OCI-LY1 (cell line): ENCODE measurements at regions not wholly inside any gene's neighbourhood (a gene's known extent, or its start where the extent isn't known, plus 50 kb on each side); places are given as distances from the start of the nearest gene placed in this dataset.
"Not testable (repeated sequence)": the region's sequence is repeated elsewhere in the genome, so short reads cannot be mapped to it uniquely, and the experiment has no call there.

Experiments used
- H2AFZ ChIP-seq: fragments of 200-600 bp; sonication (generic), shearing (Covaris generic); 2 replicates; pipeline ENCODE4 v1.6.0; 2014; ENCODE audit warnings: antibody characterized with exemption, mild to moderate bottlenecking, low read length
- H3F3A ChIP-seq: fragments of 200-600 bp; sonication (generic), shearing (Covaris generic); 2 replicates; pipeline ENCODE4 v1.6.0; 2014; ENCODE audit warnings: mild to moderate bottlenecking, antibody characterized with exemption, low read length, moderate library complexity; ENCODE audit not compliant: insufficient read depth
- H3K27ac ChIP-seq: fragments of 200-600 bp; sonication (generic); 2 replicates; pipeline ENCODE4 v1.5.1; 2014; ENCODE audit warnings: low read length, mixed run types, mild to moderate bottlenecking, low read depth; ENCODE audit not compliant: poor library complexity, severe bottlenecking
- H3K27me3 ChIP-seq: fragments of 200-600 bp; sonication (generic); 2 replicates; pipeline ENCODE4 v1.6.0; 2014; ENCODE audit warnings: antibody characterized with exemption, mild to moderate bottlenecking, low read length, moderate library complexity; ENCODE audit not compliant: insufficient read depth
- H3K36me3 ChIP-seq: fragments of 200-600 bp; sonication (generic); 2 replicates; pipeline ENCODE4 v1.6.1; 2014; ENCODE audit warnings: mild to moderate bottlenecking, antibody characterized with exemption, low read length, moderate library complexity, mixed read lengths; ENCODE audit not compliant: insufficient read depth
- H3K4me1 ChIP-seq: fragments of 200-600 bp; sonication (generic); 2 replicates; pipeline ENCODE4 v1.5.1; 2014; ENCODE audit warnings: mild to moderate bottlenecking, low read length, moderate library complexity; ENCODE audit not compliant: insufficient read depth, severe bottlenecking
- H3K4me2 ChIP-seq: fragments of 200-600 bp; sonication (generic), shearing (Covaris generic); 2 replicates; pipeline ENCODE4 v1.6.1; 2014; ENCODE audit warnings: low read length
- H3K4me3 ChIP-seq: fragments of 200-600 bp; sonication (generic); 2 replicates; pipeline ENCODE4 v1.5.1; 2014; ENCODE audit warnings: low read length, low read depth, mild to moderate bottlenecking, mixed read lengths; ENCODE audit not compliant: poor library complexity, severe bottlenecking
- H3K79me2 ChIP-seq: fragments of 200-600 bp; shearing (Covaris generic); 2 replicates; pipeline ENCODE4 v1.6.1; 2016; ENCODE audit warnings: mixed run types, low read length, mixed read lengths; ENCODE audit not compliant: insufficient read depth
- H3K9ac ChIP-seq: fragments of 200-600 bp; sonication (generic), shearing (Covaris generic); 2 replicates; pipeline ENCODE4 v1.6.1; 2014; ENCODE audit warnings: mild to moderate bottlenecking, low read length, mixed read lengths
- H3K9me2 ChIP-seq: fragments of 200-600 bp; sonication (generic), shearing (Covaris generic); 2 replicates; pipeline ENCODE4 v1.6.1; 2014; ENCODE audit warnings: low read depth, mild to moderate bottlenecking, low read length, mixed read lengths
- H3K9me3 ChIP-seq: fragments of 200-600 bp; shearing (Covaris generic); 2 replicates; pipeline ENCODE4 v1.6.1; 2014; ENCODE audit warnings: low read length, mixed read lengths
- H4K20me1 ChIP-seq: fragments of 200-600 bp; sonication (generic), shearing (Covaris generic); 2 replicates; pipeline ENCODE4 v1.6.0; 2016; ENCODE audit warnings: mild to moderate bottlenecking, low read length; ENCODE audit not compliant: insufficient read depth
- EZH2 ChIP-seq: fragments of 200-600 bp; sonication (generic), shearing (Covaris generic); IDR thresholded peaks from 2 replicates; pipeline ENCODE4 v1.8.0; 2017; ENCODE audit warnings: borderline replicate concordance, mixed run types, mild to moderate bottlenecking, antibody characterized with exemption, low read length, moderate library complexity, mixed read lengths
- TF ChIP-seq, protein P1 (sequence below): fragments of 200-600 bp; sonication (generic), shearing (Covaris generic); IDR thresholded peaks from 2 replicates; pipeline ENCODE4 v1.5.1; 2017; ENCODE audit warnings: mild to moderate bottlenecking, antibody characterized with exemption, low read length, moderate library complexity, mixed read lengths

DNA sequence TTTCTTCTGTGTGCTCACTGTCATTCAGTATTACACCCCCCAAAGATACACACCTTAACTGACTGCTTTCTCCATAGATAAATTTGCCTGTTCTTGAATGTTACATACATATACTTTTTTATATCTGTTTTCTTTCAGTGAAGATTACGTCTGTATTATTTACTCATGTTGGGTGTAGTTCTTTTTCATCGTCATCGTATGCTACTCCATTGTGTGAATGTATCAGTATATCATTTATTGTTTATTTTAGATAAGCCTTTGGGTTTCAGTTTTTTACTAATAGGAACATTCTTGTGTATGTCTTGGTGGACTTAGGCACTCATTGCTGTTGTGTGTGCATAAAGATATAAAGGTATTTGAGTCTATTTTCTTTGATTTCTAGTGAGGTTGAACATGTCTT, 64.4 kb downstream of the SEPTIN7 start:
- H3K9ac ChIP-seq: no peak overlapping the region
- no peak overlapping the region for H3K4me3 ChIP-seq
- TF ChIP-seq, protein P1, sequence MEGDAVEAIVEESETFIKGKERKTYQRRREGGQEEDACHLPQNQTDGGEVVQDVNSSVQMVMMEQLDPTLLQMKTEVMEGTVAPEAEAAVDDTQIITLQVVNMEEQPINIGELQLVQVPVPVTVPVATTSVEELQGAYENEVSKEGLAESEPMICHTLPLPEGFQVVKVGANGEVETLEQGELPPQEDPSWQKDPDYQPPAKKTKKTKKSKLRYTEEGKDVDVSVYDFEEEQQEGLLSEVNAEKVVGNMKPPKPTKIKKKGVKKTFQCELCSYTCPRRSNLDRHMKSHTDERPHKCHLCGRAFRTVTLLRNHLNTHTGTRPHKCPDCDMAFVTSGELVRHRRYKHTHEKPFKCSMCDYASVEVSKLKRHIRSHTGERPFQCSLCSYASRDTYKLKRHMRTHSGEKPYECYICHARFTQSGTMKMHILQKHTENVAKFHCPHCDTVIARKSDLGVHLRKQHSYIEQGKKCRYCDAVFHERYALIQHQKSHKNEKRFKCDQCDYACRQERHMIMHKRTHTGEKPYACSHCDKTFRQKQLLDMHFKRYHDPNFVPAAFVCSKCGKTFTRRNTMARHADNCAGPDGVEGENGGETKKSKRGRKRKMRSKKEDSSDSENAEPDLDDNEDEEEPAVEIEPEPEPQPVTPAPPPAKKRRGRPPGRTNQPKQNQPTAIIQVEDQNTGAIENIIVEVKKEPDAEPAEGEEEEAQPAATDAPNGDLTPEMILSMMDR: no peak
- TF ChIP-seq EZH2: no peak
- no peak overlapping the region for H3K27ac ChIP-seq
- no peak overlapping the region for H3K4me2 ChIP-seq
- H3K4me1 ChIP-seq: no peaks in the 10 kb centered on the region
- H3F3A ChIP-seq: no peaks in the 10 kb centered on the region
- H3K27me3 ChIP-seq: no peaks in the 10 kb centered on the region
- H3K9me3 ChIP-seq: no peaks in the 10 kb centered on the region
- no peak overlapping the region for H2AFZ ChIP-seq
- no peaks in the 10 kb centered on the region for H3K9me2 ChIP-seq
- H4K20me1 ChIP-seq: peaks cover 2% of the 10 kb centered on the region; the same call in 1 of the 2 replicates
- peaks cover 40% of the 10 kb centered on the region for H3K79me2 ChIP-seq
- H3K36me3 ChIP-seq: peaks cover 67% of the 10 kb centered on the region

- TF ChIP-seq EZH2: no peak
- TF ChIP-seq, protein P1: no peak
- no peak overlapping the region for H3K4me3 ChIP-seq
- H3K9me2 ChIP-seq: no peaks in the 10 kb centered on the region
- H3K4me2 ChIP-seq: no peak overlapping the region
- H3K27ac ChIP-seq: no peak overlapping the region
- H3K79me2 ChIP-seq: peaks cover 37% of the 10 kb centered on the region
- peaks cover 73% of the 10 kb centered on the region for H3K36me3 ChIP-seq
- no peak overlapping the region for H3K9ac ChIP-seq
- no peaks in the 10 kb centered on the region for H3K9me3 ChIP-seq
- no peak overlapping the region for H2AFZ ChIP-seq
- no peaks in the 10 kb centered on the region for H3F3A ChIP-seq
- H4K20me1 ChIP-seq: peaks cover under 1% of the 10 kb centered on the region; the same call in 1 of the 2 replicates
- no peaks in the 10 kb centered on the region for H3K4me1 ChIP-seq
- H3K27me3 ChIP-seq: no peaks in the 10 kb centered on the region
Measured at GRCh38 chr7:35866186-35866585, 65.3 kb downstream of the SEPTIN7 start.

DNA sequence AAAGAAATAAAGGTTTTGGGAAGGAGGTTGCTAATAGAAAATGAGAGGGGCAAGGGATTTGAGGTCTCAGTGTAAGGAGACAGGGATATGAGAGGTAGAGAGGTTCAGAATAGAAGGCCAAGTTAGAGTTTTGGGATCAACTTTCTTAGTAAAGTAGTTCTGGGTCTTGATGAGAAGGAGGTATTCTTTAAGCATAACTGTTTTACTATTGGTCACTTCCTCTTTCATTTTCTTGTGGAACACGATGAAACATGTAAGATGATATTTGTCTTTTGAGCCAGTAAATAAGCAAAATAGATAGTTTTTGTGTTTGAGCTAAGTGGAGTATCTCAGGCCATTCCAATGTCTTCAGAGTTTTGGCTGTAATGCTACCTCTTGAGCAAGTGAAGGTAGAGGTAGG, 68.3 kb downstream of the SEPTIN7 start:
- not testable (repeated sequence) for H2AFZ ChIP-seq, H3K27ac ChIP-seq
- peaks cover 15% of the 10 kb centered on the region; the same call in 1 of the 2 replicates for H3K79me2 ChIP-seq

GRCh38 chr7:35869810-35870209, 69.0 kb downstream of the SEPTIN7 start:
- no peak overlapping the region for H3K4me2 ChIP-seq
- H3K9ac ChIP-seq: no peak overlapping the region
- TF ChIP-seq, protein P1: no peak
- TF ChIP-seq EZH2: no peak
- no peak overlapping the region for H3K4me3 ChIP-seq
- no peak overlapping the region for H2AFZ ChIP-seq
- H3K79me2 ChIP-seq: peaks cover 12% of the 10 kb centered on the region; the same call in 1 of the 2 replicates
- peaks cover 84% of the 10 kb centered on the region for H3K36me3 ChIP-seq
- no peaks in the 10 kb centered on the region for H3K4me1 ChIP-seq
- H3F3A ChIP-seq: no peaks in the 10 kb centered on the region
- H4K20me1 ChIP-seq: no peaks in the 10 kb centered on the region
- no peaks in the 10 kb centered on the region for H3K9me2 ChIP-seq
- no peaks in the 10 kb centered on the region for H3K9me3 ChIP-seq
- no peak overlapping the region for H3K27ac ChIP-seq
- no peaks in the 10 kb centered on the region for H3K27me3 ChIP-seq

More for the DNA sequence above, 68.3 kb downstream of the SEPTIN7 start:
- not testable (repeated sequence) for H3K27me3 ChIP-seq, H3K4me1 ChIP-seq, H4K20me1 ChIP-seq, H3F3A ChIP-seq, H3K4me3 ChIP-seq, H3K9me2 ChIP-seq, H3K9me3 ChIP-seq, H3K9ac ChIP-seq, H3K4me2 ChIP-seq
- H3K36me3 ChIP-seq: peaks cover 84% of the 10 kb centered on the region
